HG03432 (cell line): ENCODE measurements at regions not wholly inside any gene's neighbourhood (a gene's known extent, or its start where the extent isn't known, plus 50 kb on each side); places are given as distances from the start of the nearest gene placed in this dataset.
A peak's percentile ranks its signal among the peaks of the same experiment; 100 is the strongest.

Experiments
- ATAC-seq: cut with Tn5 transposase; IDR thresholded peaks from one replicate; pipeline ENCODE4 v1.9.1; 2021; ENCODE audit warnings: mild to moderate bottlenecking, moderate library complexity; ENCODE audit not compliant: unreplicated experiment

DNA sequence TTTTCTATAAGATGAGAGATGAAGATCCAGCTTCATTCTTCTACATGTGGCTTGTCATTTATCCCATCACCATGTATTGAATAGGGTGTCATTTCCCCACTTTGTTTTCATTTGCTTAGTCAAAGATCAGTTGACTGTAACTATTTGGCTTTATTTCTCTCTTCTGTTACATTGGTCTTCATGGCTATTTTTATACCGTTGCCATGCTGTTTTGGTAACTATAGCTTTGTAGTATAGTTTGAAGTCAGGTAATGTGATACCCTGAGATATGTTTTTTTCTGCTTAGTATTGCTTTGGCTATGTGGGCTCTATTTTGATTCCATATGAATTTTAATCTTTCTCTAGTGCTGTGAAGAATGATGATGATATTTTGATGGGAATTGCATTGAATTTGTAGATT is 514.3 kb downstream of the GBA3 start:
- ATAC-seq = no peak

GRCh38 chr4:23202712-23203247 is 510.0 kb downstream of the GBA3 start:
- no peak for ATAC-seq

DNA sequence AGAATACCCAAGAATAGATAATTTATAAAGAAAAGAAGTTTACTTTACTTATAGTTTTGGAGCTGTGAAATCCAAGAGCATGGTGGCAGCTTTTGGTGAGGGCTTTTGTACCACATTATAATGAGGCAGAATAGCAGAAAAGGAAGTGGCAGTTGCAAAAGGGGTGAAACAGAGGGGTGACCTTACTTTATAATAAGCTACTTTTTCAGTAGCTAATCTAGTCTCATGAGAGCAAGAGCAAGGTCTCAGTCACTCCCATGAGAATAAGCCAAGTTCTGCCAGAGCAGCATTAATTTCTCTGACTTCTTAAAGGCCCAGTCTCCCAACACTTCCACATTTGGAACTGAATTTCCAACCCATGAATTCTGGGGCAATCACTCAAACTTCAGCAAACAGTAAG is 502.0 kb downstream of the GBA3 start:
- ATAC-seq = no peak

- no peak for ATAC-seq
These were observed 481.4 kb downstream of the GBA3 start for GRCh38 chr4:23174179-23174578.

GRCh38 chr4:23171976-23172375 is 479.2 kb downstream of the GBA3 start:
- ATAC-seq = no peak

DNA sequence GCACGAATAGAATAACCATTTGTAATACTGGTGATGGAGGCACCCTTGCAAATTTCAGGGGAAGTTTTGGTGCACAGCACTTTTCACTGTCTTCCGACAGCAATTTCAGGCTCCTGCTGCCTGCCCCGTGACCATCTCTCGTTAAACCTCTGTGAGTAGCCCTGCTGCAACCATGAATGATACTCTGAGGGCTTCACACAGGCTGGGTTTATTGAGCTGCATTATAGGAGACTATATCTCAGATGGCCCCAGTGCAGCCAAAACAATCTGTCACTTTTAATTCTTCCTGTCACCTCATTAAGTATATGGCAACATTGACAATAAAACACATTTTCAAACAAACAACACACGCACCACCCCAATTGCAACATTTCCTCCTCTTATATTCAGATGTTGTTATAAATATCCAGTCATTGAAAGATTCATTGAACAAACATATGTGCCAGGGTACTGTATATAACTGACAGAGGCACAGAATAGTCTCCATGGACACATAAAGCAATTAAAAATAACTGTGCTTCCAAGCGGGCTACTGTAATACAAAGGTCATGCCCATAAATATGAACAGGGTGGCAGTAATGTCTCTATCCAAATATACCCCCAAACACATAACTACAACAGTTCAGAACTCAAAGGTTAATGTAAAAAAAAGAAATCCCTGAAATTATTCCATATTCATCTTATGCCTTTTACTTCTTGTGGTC is 477.0 kb downstream of the GBA3 start:
- no peak for ATAC-seq

DNA sequence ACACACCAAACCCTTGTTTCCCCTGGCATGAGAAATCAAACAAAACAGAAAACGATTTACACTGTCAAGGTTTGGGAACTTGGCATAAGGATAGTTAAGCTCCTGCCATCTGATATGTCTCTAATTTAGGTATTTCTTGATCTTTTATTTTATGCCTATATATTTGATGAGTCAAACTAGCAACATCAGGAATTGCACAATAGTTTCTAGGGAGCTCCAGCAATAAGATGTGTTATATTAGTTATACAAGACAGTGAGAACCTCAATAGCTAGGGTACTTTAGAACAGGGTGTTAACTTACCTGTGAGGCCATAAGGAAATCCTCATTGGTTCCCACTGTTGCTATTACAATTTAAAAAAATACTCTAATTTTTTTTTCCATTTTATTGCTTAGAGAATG is 474.2 kb downstream of the GBA3 start:
- ATAC-seq = no peak

GRCh38 chr4:23166407-23166806 is 473.7 kb downstream of the GBA3 start:
- ATAC-seq = no peak

GRCh38 chr4:23165669-23166068 is 472.9 kb downstream of the GBA3 start:
- ATAC-seq = no peak

GRCh38 chr4:23163647-23164436 is 471.1 kb downstream of the GBA3 start:
- ATAC-seq = no peak

- ATAC-seq = no peak
These were observed 469.5 kb downstream of the GBA3 start for GRCh38 chr4:23162275-23162674.

GRCh38 chr4:23161787-23162186 is 469.1 kb downstream of the GBA3 start:
- no peak for ATAC-seq

DNA sequence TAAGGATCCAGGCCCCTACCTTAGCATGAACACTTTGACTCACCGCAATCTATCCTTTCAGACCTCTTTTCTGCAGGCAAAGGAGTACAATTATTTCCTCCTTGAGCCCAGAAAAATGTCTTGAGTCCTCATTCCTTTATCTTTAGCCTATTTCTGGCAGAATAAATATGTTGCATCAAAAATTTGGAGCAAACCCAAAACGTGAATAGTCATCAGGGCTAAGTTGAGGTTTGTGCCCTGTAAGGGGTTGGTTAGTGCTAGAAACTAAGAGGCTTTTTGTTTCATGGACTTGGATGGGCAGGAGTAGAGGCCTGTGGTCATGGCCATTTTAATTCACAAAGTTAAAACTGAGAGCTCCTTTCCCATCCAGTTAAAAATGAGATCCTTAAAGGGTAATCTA is 460.3 kb downstream of the GBA3 start:
- ATAC-seq = no peak

- ATAC-seq = no peak
These were observed 457.1 kb downstream of the GBA3 start for GRCh38 chr4:23149815-23150214.

DNA sequence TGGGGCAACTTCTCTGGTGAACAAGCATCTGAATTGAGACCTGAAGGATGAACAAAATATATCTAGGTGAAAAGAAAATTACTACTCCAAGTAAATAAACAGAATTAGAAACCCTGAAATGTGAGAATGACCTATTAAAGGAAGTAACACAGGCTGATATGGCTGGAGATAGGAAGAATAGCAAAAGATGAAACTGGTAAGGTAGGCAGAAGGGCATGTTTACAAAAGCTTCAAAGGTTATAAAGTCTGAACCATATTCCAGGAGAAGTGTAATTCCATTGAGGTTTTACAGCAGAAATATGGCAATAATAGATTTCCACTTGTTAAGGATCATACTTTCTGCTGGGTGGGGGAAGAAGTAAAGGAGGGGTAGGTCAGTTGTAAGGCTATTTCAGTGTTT is 452.0 kb downstream of the GBA3 start:
- no peak for ATAC-seq

DNA sequence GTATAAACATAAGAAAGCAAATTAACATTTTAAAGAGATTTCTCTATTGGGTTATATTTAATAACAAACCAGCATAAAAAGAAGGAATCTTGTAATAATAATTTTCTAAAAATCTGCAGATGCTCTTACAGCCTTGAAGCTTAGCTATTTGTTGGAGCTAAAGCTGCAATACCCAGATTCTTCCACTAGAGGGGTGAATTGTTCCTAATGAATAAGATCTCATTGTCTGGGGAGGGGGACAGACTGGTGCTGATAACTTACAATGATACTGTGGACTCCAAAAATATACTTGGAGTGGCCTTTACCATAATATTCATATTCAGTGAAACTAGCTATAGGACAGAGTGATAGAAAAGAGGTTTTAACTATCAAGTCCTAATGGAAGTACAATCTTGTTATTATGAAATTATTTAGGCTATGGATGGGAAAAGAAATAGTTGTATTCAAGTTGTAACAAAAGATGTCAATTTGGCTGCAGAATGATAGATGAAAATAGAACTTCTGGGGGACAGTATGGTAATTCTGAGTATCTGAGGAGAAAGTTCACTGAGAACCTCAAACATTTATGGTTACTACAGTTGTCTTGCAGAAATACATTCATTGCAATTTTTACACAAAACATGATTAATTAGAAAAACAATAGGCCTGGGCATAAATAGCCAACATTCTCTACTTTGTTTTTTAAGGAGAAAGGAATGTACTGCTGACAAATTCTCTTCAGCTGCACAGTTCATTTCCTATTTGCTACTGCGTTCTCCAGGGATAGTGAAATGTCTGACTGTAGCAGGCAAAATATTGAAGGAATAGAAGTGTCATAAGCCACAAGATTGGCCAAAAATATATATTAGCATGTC is 443.3 kb downstream of the GBA3 start:
- peak; percentile 69 for ATAC-seq

GRCh38 chr4:23134331-23134730 is 441.6 kb downstream of the GBA3 start:
- ATAC-seq = no peak

- ATAC-seq = no peak
These were observed 438.1 kb downstream of the GBA3 start for GRCh38 chr4:23130845-23131244.

GRCh38 chr4:23125118-23125517 is 432.4 kb downstream of the GBA3 start:
- ATAC-seq = no peak

- no peak for ATAC-seq
These were observed 430.1 kb downstream of the GBA3 start for GRCh38 chr4:23122666-23123400.

- ATAC-seq = no peak
These were observed 427.6 kb downstream of the GBA3 start for GRCh38 chr4:23120374-23120773.
